H7 (cell line): ENCODE measurements at regions not wholly inside any gene's neighbourhood (a gene's known extent, or its start where the extent isn't known, plus 50 kb on each side); places are given as distances from the start of the nearest gene placed in this dataset.

ENCODE experiments used
- DNase-seq: peaks from one replicate; pipeline ENCODE4 v3.0.0; 2012
- H3K27me3 ChIP-seq: 2 replicates; pipeline ENCODE4 v1.6.0; 2011; ENCODE audit warnings: mild to moderate bottlenecking, low read length; ENCODE audit not compliant: control insufficient read depth, insufficient read depth
- H3K36me3 ChIP-seq: replicated peaks from 2 replicates; pipeline ENCODE4 v1.5.1; 2011; ENCODE audit warnings: low read length; ENCODE audit not compliant: control insufficient read depth, insufficient read depth
- H3K4me3 ChIP-seq: 2 replicates; pipeline ENCODE4 v1.5.1; 2011; ENCODE audit warnings: low read depth, mild to moderate bottlenecking, control low read depth, low read length, moderate library complexity; ENCODE audit not compliant: insufficient read depth

DNA sequence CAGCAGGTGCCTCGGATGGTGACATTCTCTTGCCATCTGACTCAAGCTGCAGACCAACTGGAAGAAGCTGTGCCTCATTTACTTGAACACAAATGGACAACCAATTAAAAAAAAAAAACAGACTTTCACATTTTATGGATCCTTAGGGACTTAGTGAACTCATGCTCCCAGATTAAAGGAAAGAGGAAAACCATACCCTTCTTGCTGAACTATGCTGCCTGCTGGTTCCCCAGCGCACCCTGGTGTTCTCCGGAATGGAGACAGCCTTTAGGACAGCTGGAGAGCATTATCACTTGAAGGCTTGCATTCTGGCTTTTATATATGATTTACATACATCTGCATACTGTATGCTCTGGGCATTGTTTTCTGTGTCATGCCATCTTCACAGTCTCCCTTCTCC lies 370.7 kb downstream of the SLC4A3 start:
- DNase-seq, result peak; percentile 13
- Histone ChIP-seq H3K27me3 (no peaks in the 10 kb centered on the region), H3K4me3 (no peak overlapping the region), H3K36me3 (no peaks in the 10 kb centered on the region)

DNA sequence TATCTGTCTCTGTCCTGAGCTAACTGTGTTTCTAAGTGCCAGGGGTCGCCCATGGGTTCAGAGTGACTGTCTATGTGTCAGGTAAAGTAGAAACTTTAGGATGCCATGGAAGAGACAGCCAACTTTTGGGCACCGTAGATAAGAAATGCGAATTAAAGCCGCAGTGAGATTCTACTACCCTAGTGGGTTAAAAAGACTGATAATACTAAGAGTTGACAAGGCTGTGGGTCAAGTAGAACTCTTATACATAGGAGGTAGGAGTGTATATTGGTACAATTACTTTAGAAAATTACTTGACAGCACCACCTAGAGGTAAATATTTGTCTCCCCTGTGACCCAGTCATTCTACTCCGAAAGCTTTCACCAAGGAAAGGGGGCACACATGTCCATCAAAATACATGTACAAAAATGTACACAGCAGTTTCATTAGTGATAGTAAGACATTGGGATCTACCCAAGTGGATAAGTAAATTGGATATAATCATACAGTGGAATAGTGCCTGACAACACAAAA lies 371.3 kb downstream of the SLC4A3 start:
- no peak for DNase-seq
- Histone ChIP-seq H3K27me3 (no peaks in the 10 kb centered on the region), H3K4me3 (no peak overlapping the region), H3K36me3 (no peaks in the 10 kb centered on the region)

DNA sequence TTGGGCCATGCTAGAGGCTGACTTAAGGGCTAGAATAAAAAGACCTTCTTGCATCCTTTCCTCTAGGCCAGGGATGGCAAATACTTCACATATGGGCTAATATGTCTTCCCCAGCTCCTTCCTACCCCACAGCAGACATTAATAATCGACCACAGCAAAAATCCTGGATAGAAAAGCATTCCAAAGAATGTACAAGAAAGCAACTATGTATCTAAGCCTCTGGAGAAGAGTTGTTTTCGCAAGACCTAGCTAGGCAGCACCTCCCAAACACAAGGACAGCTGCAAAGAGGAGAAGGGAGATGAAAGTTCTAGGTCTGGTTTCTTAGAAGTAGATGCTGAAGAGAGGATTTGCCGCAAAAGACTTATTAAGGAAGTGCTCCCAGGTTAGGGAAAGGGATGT lies 372.6 kb downstream of the SLC4A3 start:
- Histone ChIP-seq H3K36me3 (no peaks in the 10 kb centered on the region), H3K4me3 (no peak overlapping the region), H3K27me3 (no peaks in the 10 kb centered on the region)
- no peak for DNase-seq

DNA sequence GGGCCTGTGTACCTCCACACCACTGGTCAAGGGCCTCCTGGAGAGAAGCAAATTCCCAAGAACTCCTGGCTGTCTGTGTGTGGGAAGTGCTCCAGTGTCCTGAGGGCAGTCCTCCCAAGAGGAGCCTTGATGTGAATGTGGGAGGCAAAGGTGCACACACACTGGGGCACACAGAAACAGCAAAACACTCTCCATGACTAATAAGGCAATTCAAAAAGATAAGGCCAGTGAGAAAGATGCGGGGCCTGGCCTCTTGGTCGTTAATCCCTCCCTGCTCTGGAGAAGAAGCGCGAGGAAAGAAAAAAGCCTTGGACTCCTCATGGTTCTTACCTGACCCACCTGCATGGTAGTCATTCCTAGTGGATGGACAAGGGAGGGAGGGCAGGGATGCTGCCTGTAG lies 373.2 kb downstream of the SLC4A3 start:
- DNase-seq, result no peak
- Histone ChIP-seq H3K36me3 (no peaks in the 10 kb centered on the region), H3K27me3 (no peaks in the 10 kb centered on the region), H3K4me3 (no peak overlapping the region)

DNA sequence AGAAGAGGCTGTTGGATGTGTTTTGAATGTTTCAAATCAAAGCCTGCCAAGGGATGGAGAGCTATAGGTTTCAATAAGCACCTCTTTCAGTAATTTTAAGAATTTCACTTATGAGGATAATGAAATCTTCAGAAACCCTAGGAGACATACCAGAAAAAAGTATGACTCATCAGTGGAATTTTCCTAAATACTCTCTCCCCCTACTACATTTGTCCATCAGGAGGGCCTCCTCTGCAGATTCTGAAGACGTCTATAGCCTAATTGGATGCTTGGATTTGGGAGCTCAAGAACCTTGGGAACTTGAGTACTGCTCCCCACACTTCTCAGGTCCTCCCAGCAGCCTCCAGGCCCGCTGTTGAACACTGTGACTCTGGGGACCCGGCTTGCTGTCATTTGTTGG lies 374.3 kb downstream of the SLC4A3 start:
- Histone ChIP-seq H3K27me3 (no peaks in the 10 kb centered on the region), H3K36me3 (no peaks in the 10 kb centered on the region), H3K4me3 (no peak overlapping the region)
- DNase-seq, result no peak

DNA sequence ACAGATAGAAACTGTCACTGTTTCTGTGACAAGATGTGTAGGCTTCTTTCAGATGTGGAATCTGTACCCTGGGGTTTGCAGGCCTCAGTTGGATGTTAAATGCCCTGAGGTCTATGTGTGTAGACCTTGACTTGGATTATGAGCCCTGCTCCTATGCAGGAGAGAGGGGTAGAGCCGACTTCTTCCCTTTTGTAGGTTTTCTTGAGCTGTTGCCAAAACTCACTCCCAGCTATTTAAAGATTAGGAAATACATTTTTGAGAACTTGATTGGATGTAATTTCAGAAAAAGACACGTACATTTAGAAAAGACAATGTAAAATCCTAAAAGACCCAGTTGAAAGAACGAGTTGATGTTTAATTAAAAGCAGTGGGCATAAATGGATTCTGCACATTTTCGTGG lies 374.8 kb downstream of the SLC4A3 start:
- no peaks in the 10 kb centered on the region for H3K27me3 ChIP-seq
- no peaks in the 10 kb centered on the region for H3K36me3 ChIP-seq
- no peak overlapping the region for H3K4me3 ChIP-seq
- no peak for DNase-seq

DNA sequence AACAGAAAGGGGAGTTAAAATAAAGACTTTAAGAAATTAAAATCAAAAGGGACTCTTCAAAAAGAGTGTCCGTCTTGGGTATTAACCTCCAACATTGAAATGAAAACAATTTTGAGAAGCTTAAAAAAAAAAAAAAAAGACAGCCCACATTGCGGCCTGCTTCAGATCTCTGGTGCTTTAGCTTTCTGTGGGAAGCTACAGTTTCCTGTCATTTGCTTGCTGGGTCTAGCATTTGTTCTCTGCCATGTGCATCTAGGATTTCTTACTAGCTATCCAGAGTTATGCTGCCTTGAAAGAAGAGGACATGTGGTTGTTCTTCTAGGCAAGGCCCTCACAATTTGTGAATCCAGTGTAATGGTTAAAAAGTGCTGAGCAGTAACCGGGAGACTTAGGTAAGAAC lies 375.3 kb downstream of the SLC4A3 start:
- Histone ChIP-seq H3K27me3 (no peaks in the 10 kb centered on the region), H3K4me3 (no peak overlapping the region), H3K36me3 (no peaks in the 10 kb centered on the region)
- no peak for DNase-seq

DNA sequence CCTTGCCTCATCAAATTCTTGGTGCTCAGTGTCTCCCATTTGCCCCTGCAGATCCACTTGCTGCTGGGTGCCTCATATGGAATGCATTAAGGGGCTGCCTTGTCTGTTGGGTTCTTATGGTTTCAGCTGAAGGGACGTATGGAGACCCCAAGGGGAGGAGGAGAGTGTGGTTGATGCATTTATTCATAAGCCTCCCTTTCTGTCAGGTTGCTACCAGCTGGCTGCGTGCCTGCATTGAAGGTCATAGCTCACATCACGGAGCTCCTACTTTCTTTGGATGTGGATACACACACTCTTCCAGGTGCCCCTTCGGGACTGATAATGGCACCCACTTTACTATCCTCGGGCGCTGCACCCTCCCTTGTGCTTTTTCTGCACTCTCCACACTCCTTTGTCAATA lies 377.9 kb downstream of the SLC4A3 start:
- DNase-seq, result no peak
- Histone ChIP-seq H3K4me3 (no peak overlapping the region), H3K36me3 (no peaks in the 10 kb centered on the region), H3K27me3 (no peaks in the 10 kb centered on the region)

DNA sequence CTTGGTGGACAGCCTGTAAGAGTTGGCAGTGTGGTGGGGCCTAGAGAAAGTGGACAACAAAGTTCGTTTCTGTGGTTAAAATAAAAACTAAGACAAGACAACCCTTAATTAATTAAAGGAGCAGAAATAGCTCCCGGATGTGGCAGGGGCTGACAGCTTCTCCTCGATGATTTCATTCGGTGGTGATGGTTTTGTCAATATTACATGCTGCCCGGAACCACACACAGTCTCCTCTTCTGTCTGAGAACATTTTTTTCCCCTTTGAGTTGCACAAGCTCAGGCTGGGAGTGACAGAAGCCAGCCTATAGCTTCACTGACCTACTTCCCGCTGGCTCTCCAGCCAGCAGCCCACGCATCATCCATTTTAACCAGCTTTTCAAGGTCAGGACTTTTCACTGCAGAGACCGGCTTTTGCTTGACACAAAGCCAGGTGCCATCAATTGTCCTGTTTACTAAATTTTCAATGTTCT lies 378.8 kb downstream of the SLC4A3 start:
- H3K36me3 ChIP-seq, result no peaks in the 10 kb centered on the region
- H3K4me3 ChIP-seq, result no peak overlapping the region
- no peaks in the 10 kb centered on the region for H3K27me3 ChIP-seq
- DNase-seq, result no peak

DNA sequence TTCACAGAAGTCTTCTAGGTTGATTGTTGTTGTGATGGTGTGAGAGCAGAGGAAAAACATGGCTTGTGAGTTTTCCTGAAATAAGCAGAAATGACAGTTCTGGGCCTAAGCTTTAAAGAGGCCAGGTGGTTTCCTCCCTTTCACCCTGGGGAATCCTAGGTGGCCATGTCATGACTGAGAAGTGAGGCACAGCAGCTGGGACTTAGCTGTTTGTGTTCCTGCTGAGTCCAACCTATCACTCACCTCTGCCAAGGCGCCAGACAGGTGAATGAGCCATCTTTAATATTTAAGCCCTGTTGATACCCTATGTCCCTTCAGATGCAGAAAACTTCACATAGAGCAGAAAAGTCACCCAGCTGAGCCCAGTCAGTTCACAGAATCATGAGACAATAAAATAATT lies 384.4 kb downstream of the SLC4A3 start:
- H3K4me3 ChIP-seq, result no peak overlapping the region
- no peaks in the 10 kb centered on the region for H3K27me3 ChIP-seq
- no peak for DNase-seq
- no peaks in the 10 kb centered on the region for H3K36me3 ChIP-seq

DNA sequence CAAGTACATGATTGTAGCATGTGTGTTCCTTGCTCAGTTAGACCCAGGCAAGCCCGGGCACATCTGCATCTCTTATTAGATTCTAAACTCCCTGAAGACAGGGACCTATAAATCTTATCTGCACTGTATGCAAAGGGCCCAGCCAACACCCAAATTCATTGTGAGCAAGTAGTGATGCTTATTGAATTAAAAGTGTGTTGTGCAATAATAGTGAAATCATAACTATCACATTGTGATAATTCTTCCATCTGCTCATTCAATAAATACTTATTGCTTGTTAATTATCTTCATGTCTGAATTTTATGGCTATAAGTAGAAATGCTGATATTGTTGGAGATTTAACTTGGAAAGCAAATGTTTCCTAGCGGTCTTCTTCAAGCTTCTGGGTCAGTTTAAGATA lies 387.5 kb downstream of the SLC4A3 start:
- Histone ChIP-seq H3K4me3 (no peak overlapping the region), H3K36me3 (no peaks in the 10 kb centered on the region), H3K27me3 (no peaks in the 10 kb centered on the region)
- no peak for DNase-seq

DNA sequence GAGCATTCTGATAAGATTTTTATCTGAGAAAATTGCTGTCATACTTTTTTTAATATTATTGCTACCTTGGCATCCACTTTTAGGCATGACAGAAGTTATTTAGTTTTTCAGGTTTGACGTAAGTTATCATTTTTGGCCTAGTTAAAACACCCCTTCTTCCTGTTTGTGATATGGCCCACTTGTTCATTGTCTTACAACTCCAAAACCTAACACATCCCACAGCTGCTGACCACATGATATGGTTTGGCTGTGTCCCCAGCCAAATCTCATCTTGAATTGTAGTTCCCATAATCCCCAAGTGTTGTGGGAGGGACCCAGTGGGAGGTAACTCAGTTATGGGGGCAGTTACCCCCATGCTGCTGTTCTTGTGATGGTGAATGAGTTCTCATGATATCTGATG lies 388.1 kb downstream of the SLC4A3 start:
- no peak for DNase-seq
- no peaks in the 10 kb centered on the region for H3K36me3 ChIP-seq
- no peaks in the 10 kb centered on the region for H3K27me3 ChIP-seq
- no peak overlapping the region for H3K4me3 ChIP-seq

DNA sequence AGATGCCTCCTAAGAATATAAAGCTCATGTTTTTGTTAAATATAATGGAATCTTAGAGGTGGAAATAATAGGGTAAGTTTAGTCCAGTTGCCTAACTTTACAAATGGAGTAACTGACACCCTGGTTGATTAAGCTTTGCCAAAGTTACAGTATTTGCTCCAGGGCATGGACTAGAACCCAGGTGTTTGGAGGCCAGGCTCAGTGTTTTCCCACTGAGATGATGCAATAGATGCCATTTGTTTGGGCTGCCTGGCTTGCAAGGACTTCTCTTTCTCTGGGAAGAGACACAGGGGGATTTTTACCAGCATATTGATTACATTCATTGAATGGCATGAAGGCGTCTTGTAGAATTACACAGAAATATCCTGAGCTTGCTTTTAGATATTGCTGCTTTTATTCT lies 397.8 kb downstream of the SLC4A3 start:
- Histone ChIP-seq H3K36me3 (no peaks in the 10 kb centered on the region), H3K4me3 (no peak overlapping the region), H3K27me3 (no peaks in the 10 kb centered on the region)
- DNase-seq, result no peak

DNA sequence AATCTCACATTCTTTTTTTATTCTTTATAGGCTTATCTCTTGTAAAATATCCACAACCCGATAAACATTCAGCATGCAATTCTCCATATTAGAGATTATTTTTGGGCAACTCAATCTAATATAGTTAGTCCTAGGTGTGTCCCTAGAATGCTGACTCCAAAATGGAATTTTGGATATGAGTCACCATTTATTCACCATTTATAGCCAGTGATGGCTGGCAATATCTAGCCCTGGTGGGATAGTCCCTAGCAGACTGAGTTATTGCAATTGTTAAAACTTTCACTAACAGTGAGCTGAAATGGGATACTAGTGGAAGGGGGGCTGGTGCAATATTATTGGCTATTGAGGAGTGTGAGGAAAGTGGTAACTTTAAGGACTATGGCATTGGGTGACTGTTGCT lies 401.6 kb downstream of the SLC4A3 start:
- no peak for DNase-seq
- Histone ChIP-seq H3K4me3 (no peak overlapping the region), H3K36me3 (no peaks in the 10 kb centered on the region), H3K27me3 (no peaks in the 10 kb centered on the region)

DNA sequence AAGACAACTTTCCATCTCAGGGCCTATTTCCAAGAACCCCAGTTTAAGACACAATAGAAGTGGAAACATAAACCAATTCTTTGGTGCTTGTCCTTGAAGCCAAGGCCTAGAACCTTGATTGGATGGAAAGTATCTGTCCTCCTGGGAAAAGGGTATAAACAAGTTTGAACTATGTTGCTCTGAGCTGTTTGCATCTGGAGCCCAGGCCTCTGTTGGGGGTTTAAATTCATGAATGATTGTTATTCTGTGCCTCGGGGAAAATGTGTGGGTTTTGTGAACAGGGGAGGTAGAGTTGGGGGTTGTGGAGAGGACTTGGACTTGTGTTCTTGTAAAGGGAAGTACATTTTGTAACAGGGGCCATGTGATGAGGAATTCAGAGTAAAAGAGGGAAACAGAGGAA lies 406.1 kb downstream of the SLC4A3 start:
- H3K27me3 ChIP-seq, result no peaks in the 10 kb centered on the region
- DNase-seq, result no peak
- H3K4me3 ChIP-seq, result no peak overlapping the region
- no peaks in the 10 kb centered on the region for H3K36me3 ChIP-seq

DNA sequence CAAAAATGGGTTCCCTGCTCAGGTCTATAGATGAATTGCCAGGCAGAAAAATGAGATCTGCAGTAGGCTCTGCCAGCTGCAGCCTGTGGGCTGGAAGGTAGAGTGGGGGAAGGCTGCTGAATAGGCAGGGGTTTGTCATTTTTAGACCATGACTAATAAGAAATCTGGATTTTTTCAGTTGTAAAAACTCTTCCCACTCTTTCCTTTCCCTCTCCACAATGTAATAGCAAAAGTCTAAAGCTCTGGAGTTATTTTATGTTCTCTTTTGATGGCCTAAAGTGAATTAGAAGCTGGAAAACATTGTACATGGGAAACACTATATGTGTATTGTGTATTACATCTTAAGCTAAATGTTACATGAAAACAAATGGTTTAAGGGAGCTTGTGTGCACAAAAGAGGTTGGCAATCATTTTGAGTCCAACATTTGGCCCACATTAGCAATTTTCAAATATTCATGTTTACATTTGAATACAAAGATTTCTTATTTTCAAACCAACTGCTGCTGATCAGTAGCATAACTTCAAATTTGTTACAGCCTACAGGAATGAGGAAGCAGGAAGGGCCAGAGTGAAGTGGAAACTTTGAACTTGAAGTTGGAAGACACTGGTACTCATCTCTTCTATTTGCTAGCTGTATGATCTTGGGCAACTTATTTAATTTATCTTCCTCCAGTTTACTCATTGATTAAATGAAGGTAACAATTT lies 407.1 kb downstream of the SLC4A3 start:
- DNase-seq, result no peak
- no peaks in the 10 kb centered on the region for H3K27me3 ChIP-seq
- no peaks in the 10 kb centered on the region for H3K36me3 ChIP-seq
- H3K4me3 ChIP-seq, result no peak overlapping the region
